ENCODE measurements at regions not wholly inside any gene's neighbourhood (a gene's known extent, or its start where the extent isn't known, plus 50 kb on each side); places are given as distances from the start of the nearest gene placed in this dataset.

- TF ChIP-seq POLR2A (IDR thresholded peaks at IDR 0.05), result no peak
- no peak for TF ChIP-seq CTCF (IDR thresholded peaks at IDR 0.05)
Measured at GRCh38 chr2:155350783-155351580, 652.5 kb downstream of the KCNJ3 start.

All from testis (tissue), 2 donors.